WTC11 (cell line): ENCODE measurements at regions not wholly inside any gene's neighbourhood (a gene's known extent, or its start where the extent isn't known, plus 50 kb on each side); places are given as distances from the start of the nearest gene placed in this dataset.

ENCODE experiments used
- ATAC-seq: fragments of 200-7000 bp; cut with Tn5 transposase; 2 replicates; pipeline ENCODE4 v1.10.0; 2021; ENCODE audit warnings: mild to moderate bottlenecking, moderate library complexity
- CTCF ChIA-PET: fragments of 300-600 bp; sonication (Branson Sonifier 250); formaldehyde crosslinking; loops from one replicate; lab custom pipeline; 2021; ENCODE audit warnings: antibody characterized with exemption; lab: Charles Lee
- POLR2A ChIA-PET: fragments of 350-600 bp; sonication (Branson Sonifier 250); formaldehyde crosslinking; loops from one replicate; lab custom pipeline; 2021; ENCODE audit warnings: antibody characterized with exemption; lab: Charles Lee
- DNase-seq: peaks from one replicate; pipeline ENCODE4 v3.0.0; 2021; ENCODE audit warnings: low spot score
- H3K27ac Mint-ChIP-seq: 2 replicates; pipeline ENCODE4 v1.8.0; 2021; ENCODE audit warnings: mixed read lengths
- H3K27me3 Mint-ChIP-seq: 2 replicates; pipeline ENCODE4 v1.8.0; 2021; ENCODE audit warnings: low read depth, mild to moderate bottlenecking, moderate library complexity, mixed read lengths
- H3K36me3 Mint-ChIP-seq: 2 replicates; pipeline ENCODE4 v1.8.0; 2021; ENCODE audit warnings: mixed read lengths
- H3K4me1 Mint-ChIP-seq: 2 replicates; pipeline ENCODE4 v1.8.0; 2022; ENCODE audit warnings: mixed read lengths
- H3K4me3 Mint-ChIP-seq: 2 replicates; pipeline ENCODE4 v1.8.0; 2021; ENCODE audit warnings: mild to moderate bottlenecking, moderate library complexity, mixed read lengths
- H3K9me3 Mint-ChIP-seq: 2 replicates; pipeline ENCODE4 v1.8.0; 2021; ENCODE audit warnings: mixed read lengths
- CDX4 ChIP-seq: fragments of 250-450 bp; sonication (Bioruptor Pico); IDR thresholded peaks from 2 replicates; pipeline ENCODE4 v1.9.0; 2021; ENCODE audit warnings: moderate library complexity, mild to moderate bottlenecking, inconsistent platforms, borderline replicate concordance
- E2F1 ChIP-seq: sonication (generic); formaldehyde crosslinking; IDR thresholded peaks from 2 replicates; pipeline ENCODE4 v1.8.0; 2022; ENCODE audit warnings: mild to moderate bottlenecking, missing genetic modification reagents
- E2F5 ChIP-seq: sonication (generic); formaldehyde crosslinking; IDR thresholded peaks from 2 replicates; pipeline ENCODE4 v1.8.1; 2022; ENCODE audit warnings: mild to moderate bottlenecking, moderate library complexity, missing genetic modification reagents
- ETV6 ChIP-seq: sonication (generic); formaldehyde crosslinking; IDR thresholded peaks from 2 replicates; pipeline ENCODE4 v1.8.1; 2022; ENCODE audit warnings: mild to moderate bottlenecking, missing genetic modification reagents
- FOXJ3 ChIP-seq: sonication (generic); formaldehyde crosslinking; IDR thresholded peaks from 2 replicates; pipeline ENCODE4 v1.9.0; 2021; ENCODE audit warnings: missing genetic modification reagents, mild to moderate bottlenecking, borderline replicate concordance
- IRF1 ChIP-seq: sonication (generic); formaldehyde crosslinking; IDR thresholded peaks from 2 replicates; pipeline ENCODE4 v1.8.0; 2023; ENCODE audit warnings: missing genetic modification reagents
- NFATC4 ChIP-seq: fragments of 250-450 bp; sonication (Bioruptor Pico); IDR thresholded peaks from 2 replicates; pipeline ENCODE4 v1.9.0; 2021; ENCODE audit warnings: mild to moderate bottlenecking
- NR1H2 ChIP-seq: sonication (generic); formaldehyde crosslinking; IDR thresholded peaks from 2 replicates; pipeline ENCODE4 v1.9.0; 2021; ENCODE audit warnings: mild to moderate bottlenecking, moderate library complexity, missing genetic modification reagents
- NR2C2 ChIP-seq: sonication (generic); formaldehyde crosslinking; IDR thresholded peaks from 2 replicates; pipeline ENCODE4 v1.8.0; 2022; ENCODE audit warnings: mild to moderate bottlenecking, missing genetic modification reagents
- ZBTB43 ChIP-seq: sonication (generic); formaldehyde crosslinking; IDR thresholded peaks from 2 replicates; pipeline ENCODE4 v1.8.1; 2023; ENCODE audit warnings: mild to moderate bottlenecking, missing genetic modification reagents
- ZNF121 ChIP-seq: sonication (generic); formaldehyde crosslinking; IDR thresholded peaks from 2 replicates; pipeline ENCODE4 v1.8.0; 2023; ENCODE audit warnings: missing genetic modification reagents
- ZNF396 ChIP-seq: fragments of 250-450 bp; sonication (Bioruptor Pico); IDR thresholded peaks from 2 replicates; pipeline ENCODE4 v1.8.0; 2021; ENCODE audit warnings: mild to moderate bottlenecking, moderate library complexity, borderline replicate concordance
- ZNF425 ChIP-seq: fragments of 250-450 bp; sonication (Bioruptor Pico); conservative IDR thresholded peaks from 2 replicates; pipeline ENCODE4 v1.9.0; 2021; ENCODE audit warnings: mild to moderate bottlenecking
- ZNF532 ChIP-seq: fragments of 250-450 bp; sonication (Bioruptor Pico); IDR thresholded peaks from 2 replicates; pipeline ENCODE4 v1.9.0; 2021; ENCODE audit warnings: mild to moderate bottlenecking, borderline replicate concordance

GRCh38 chr10:78450807-78451485, 417.3 kb downstream of the RPS24 start (continued):
- TF ChIP-seq E2F5 (no peak), NR1H2 (no peak), ZBTB43 (CRISPR knock-in tag) (no peak), NR2C2 (CRISPR knock-in tag) (no peak), ZNF396 (no peak), ZNF425 (no peak)

GRCh38 chr10:78451592-78451991, 417.9 kb downstream of the RPS24 start:
- H3K4me1 Mint-ChIP-seq: peaks cover 15% of the 10 kb centered on the region
- no peaks in the 10 kb centered on the region; the same call in 1 of the 2 replicates for H3K27me3 Mint-ChIP-seq
- POLR2A ChIA-PET: no interaction called here
- no peaks in the 10 kb centered on the region for H3K9me3 Mint-ChIP-seq
- H3K27ac Mint-ChIP-seq: no peak overlapping the region
- H3K36me3 Mint-ChIP-seq: no peaks in the 10 kb centered on the region
- H3K4me3 Mint-ChIP-seq: no peak overlapping the region
- ATAC-seq: no peak
- TF ChIP-seq ZBTB43 (CRISPR knock-in tag) (no peak), FOXJ3 (CRISPR knock-in tag) (no peak), E2F1 (CRISPR knock-in tag) (no peak), ZNF532 (CRISPR knock-in tag) (no peak), E2F5 (no peak), IRF1 (CRISPR knock-in tag) (no peak), ETV6 (no peak), CDX4 (CRISPR knock-in tag) (no peak), ZNF121 (no peak), NFATC4 (CRISPR knock-in tag) (no peak)
- DNase-seq: no peak
- CTCF ChIA-PET: no interaction called here
